ENCODE measurements at regions not wholly inside any gene's neighbourhood (a gene's known extent, or its start where the extent isn't known, plus 50 kb on each side); places are given as distances from the start of the nearest gene placed in this dataset.
A peak's percentile ranks its signal among the peaks of the same experiment; 100 is the strongest.

- Histone ChIP-seq H3K27ac (ENCODE audit: insufficient read depth in 1 of 2, low read depth in 1 of 2, low read length in 2 of 2, poor library complexity in 1 of 2, severe bottlenecking in 2 of 2) (no peak overlapping the region), H3K9me3 (ENCODE audit: control extremely low read depth in 1 of 5, control insufficient read depth in 4 of 5, insufficient read depth in 2 of 5, low read depth in 1 of 5, low read length in 4 of 5) (no peaks in the 10 kb centered on the region), H3K36me3 (ENCODE audit: control insufficient read depth in 4 of 4, insufficient read depth in 4 of 4, low read length in 3 of 4) (no peaks in the 10 kb centered on the region), H3K27me3 (replicated peaks in 2 of 5; ENCODE audit: control insufficient read depth in 4 of 5, insufficient read depth in 5 of 5, low read length in 4 of 5) (peaks cover 0 to 2% (median 0%) of the 10 kb centered on the region in 5 experiments), H3K4me1 (ENCODE audit: control extremely low read depth in 1 of 4, control insufficient read depth in 4 of 4, insufficient read depth in 4 of 4, low read length in 3 of 4) (peaks cover 0 to 7% (median 1%) of the 10 kb centered on the region in 4 experiments), H3K4me3 (ENCODE audit: control insufficient read depth in 1 of 7, extremely low read depth in 1 of 7, insufficient read depth in 4 of 7, low read depth in 2 of 7, low read length in 6 of 7) (no peak overlapping the region)
- DNase-seq: no peak
- ChIA-PET CTCF (no interaction called here), POLR2A (no interaction called here)
- 100% methylated on average over 1 of the region's 2 CpGs for WGBS (ENCODE audit: insufficient coverage)
These were observed 133.7 kb upstream of the CTTNBP2NL start for GRCh38 chr1:112262316-112262715.

DNA sequence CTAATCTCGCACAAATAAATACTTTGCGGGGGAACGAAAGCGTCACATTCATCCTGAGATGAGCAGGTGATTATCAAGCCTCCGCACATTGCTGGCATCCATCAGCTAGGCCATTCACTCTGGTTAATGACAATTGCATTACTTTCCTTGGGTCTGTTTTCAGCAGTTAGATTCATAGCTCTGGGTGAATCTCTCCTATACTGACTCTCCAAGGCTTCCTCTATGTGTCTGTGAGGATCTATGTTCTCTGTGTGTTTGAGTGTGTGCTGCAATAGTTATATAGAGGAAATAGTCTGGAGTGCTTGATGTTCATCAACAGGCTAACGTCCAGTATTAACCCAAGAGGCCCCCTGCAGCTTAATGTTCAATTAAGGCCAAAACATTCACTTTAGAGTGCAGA, 133.0 kb upstream of the CTTNBP2NL start:
- H3K4me1 ChIP-seq (ENCODE audit: control extremely low read depth in 1 of 4, control insufficient read depth in 4 of 4, insufficient read depth in 4 of 4, low read length in 3 of 4): peaks cover 0 to 7% (median 1%) of the 10 kb centered on the region in 4 experiments
- H3K36me3 ChIP-seq (ENCODE audit: control insufficient read depth in 4 of 4, insufficient read depth in 4 of 4, low read length in 3 of 4): no peaks in the 10 kb centered on the region
- CTCF ChIA-PET: interaction anchor here (0.9 kb wide), 1 partner anchor 18 kb away, joined by 3 read pairs; no protein-coding TSS in a partner anchor
- H3K9me3 ChIP-seq (ENCODE audit: control extremely low read depth in 1 of 5, control insufficient read depth in 4 of 5, insufficient read depth in 2 of 5, low read depth in 1 of 5, low read length in 4 of 5): no peaks in the 10 kb centered on the region
- DNase-seq: no peak
- no peak overlapping the region for H3K27ac ChIP-seq (ENCODE audit: insufficient read depth in 1 of 2, low read depth in 1 of 2, low read length in 2 of 2, poor library complexity in 1 of 2, severe bottlenecking in 2 of 2)
- H3K4me3 ChIP-seq (ENCODE audit: control insufficient read depth in 1 of 7, extremely low read depth in 1 of 7, insufficient read depth in 4 of 7, low read depth in 2 of 7, low read length in 6 of 7): no peak overlapping the region
- peaks cover 0 to 2% (median 0%) of the 10 kb centered on the region in 5 experiments for H3K27me3 ChIP-seq (replicated peaks in 2 of 5; ENCODE audit: control insufficient read depth in 4 of 5, insufficient read depth in 5 of 5, low read length in 4 of 5)
- WGBS (ENCODE audit: insufficient coverage): 84% methylated on average over 6 of the region's 6 CpGs
- POLR2A ChIA-PET: no interaction called here

- Histone ChIP-seq H3K27me3 (replicated peaks in 2 of 5; ENCODE audit: control insufficient read depth in 4 of 5, insufficient read depth in 5 of 5, low read length in 4 of 5) (peaks cover 0 to 2% (median 0%) of the 10 kb centered on the region in 5 experiments), H3K36me3 (ENCODE audit: control insufficient read depth in 4 of 4, insufficient read depth in 4 of 4, low read length in 3 of 4) (no peaks in the 10 kb centered on the region), H3K4me1 (ENCODE audit: control extremely low read depth in 1 of 4, control insufficient read depth in 4 of 4, insufficient read depth in 4 of 4, low read length in 3 of 4) (peaks cover 0 to 7% (median 1%) of the 10 kb centered on the region in 4 experiments), H3K9me3 (ENCODE audit: control extremely low read depth in 1 of 5, control insufficient read depth in 4 of 5, insufficient read depth in 2 of 5, low read depth in 1 of 5, low read length in 4 of 5) (no peaks in the 10 kb centered on the region), H3K4me3 (ENCODE audit: control insufficient read depth in 1 of 7, extremely low read depth in 1 of 7, insufficient read depth in 4 of 7, low read depth in 2 of 7, low read length in 6 of 7) (no peak overlapping the region), H3K27ac (ENCODE audit: insufficient read depth in 1 of 2, low read depth in 1 of 2, low read length in 2 of 2, poor library complexity in 1 of 2, severe bottlenecking in 2 of 2) (no peak overlapping the region)
- ChIA-PET POLR2A (no interaction called here), CTCF (interaction anchor here (0.9 to 1.5 kb wide), 2 partner anchors 10 to 18 kb away, joined by 3 to 4 read pairs; no protein-coding TSS in a partner anchor)
- WGBS (ENCODE audit: insufficient coverage): 0% methylated on average over 1 of the region's 1 CpG
- peak; percentile 34 to 74 (median 64) for DNase-seq
These were observed 132.6 kb upstream of the CTTNBP2NL start for GRCh38 chr1:112263453-112263852.

DNA sequence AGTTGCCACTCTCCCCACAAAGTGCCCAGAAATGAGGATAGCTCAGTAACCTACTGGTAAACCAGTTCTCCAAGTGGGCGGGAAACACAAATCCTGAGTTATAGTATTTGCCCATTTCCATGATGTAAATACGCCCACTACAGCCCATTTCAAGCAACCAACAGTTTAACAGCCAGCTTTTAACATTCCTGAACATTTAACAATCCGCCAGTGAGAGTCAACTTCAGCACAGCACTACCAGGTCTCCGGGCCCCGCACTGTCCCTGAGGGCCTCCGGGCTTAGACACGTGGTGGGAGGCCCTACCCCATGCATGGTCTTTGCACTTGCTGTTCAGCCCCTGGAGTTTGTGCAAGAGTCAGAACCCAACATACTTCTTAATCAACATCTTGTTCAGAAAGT, 132.0 kb upstream of the CTTNBP2NL start:
- peaks cover 0 to 2% (median 0%) of the 10 kb centered on the region in 5 experiments for H3K27me3 ChIP-seq (replicated peaks in 2 of 5; ENCODE audit: control insufficient read depth in 4 of 5, insufficient read depth in 5 of 5, low read length in 4 of 5)
- H3K9me3 ChIP-seq (ENCODE audit: control extremely low read depth in 1 of 5, control insufficient read depth in 4 of 5, insufficient read depth in 2 of 5, low read depth in 1 of 5, low read length in 4 of 5): no peaks in the 10 kb centered on the region
- ChIA-PET POLR2A (no interaction called here), CTCF (interaction anchor here (0.9 to 1.5 kb wide), 2 partner anchors 10 to 17 kb away, joined by 3 to 4 read pairs; no protein-coding TSS in a partner anchor)
- H3K27ac ChIP-seq (ENCODE audit: insufficient read depth in 1 of 2, low read depth in 1 of 2, low read length in 2 of 2, poor library complexity in 1 of 2, severe bottlenecking in 2 of 2): no peak overlapping the region
- 94% methylated on average over 7 of the region's 7 CpGs for WGBS (ENCODE audit: insufficient coverage)
- H3K4me1 ChIP-seq (ENCODE audit: control extremely low read depth in 1 of 4, control insufficient read depth in 4 of 4, insufficient read depth in 4 of 4, low read length in 3 of 4): peaks cover 0 to 7% (median 1%) of the 10 kb centered on the region in 4 experiments
- no peak overlapping the region for H3K4me3 ChIP-seq (ENCODE audit: control insufficient read depth in 1 of 7, extremely low read depth in 1 of 7, insufficient read depth in 4 of 7, low read depth in 2 of 7, low read length in 6 of 7)
- DNase-seq: no peak
- H3K36me3 ChIP-seq (ENCODE audit: control insufficient read depth in 4 of 4, insufficient read depth in 4 of 4, low read length in 3 of 4): no peaks in the 10 kb centered on the region

- POLR2A ChIA-PET: no interaction called here
- 0% methylated on average over 1 of the region's 2 CpGs for WGBS (ENCODE audit: insufficient coverage)
- no peak overlapping the region for H3K27ac ChIP-seq (ENCODE audit: insufficient read depth in 1 of 2, low read depth in 1 of 2, low read length in 2 of 2, poor library complexity in 1 of 2, severe bottlenecking in 2 of 2)
- no peak for DNase-seq
- H3K9me3 ChIP-seq (ENCODE audit: control extremely low read depth in 1 of 5, control insufficient read depth in 4 of 5, insufficient read depth in 2 of 5, low read depth in 1 of 5, low read length in 4 of 5): no peaks in the 10 kb centered on the region
- no peaks in the 10 kb centered on the region for H3K27me3 ChIP-seq (replicated peaks in 2 of 5; ENCODE audit: control insufficient read depth in 4 of 5, insufficient read depth in 5 of 5, low read length in 4 of 5)
- no peak overlapping the region for H3K4me3 ChIP-seq (ENCODE audit: control insufficient read depth in 1 of 7, extremely low read depth in 1 of 7, insufficient read depth in 4 of 7, low read depth in 2 of 7, low read length in 6 of 7)
- CTCF ChIA-PET: interaction anchor here (1.5 kb wide), 1 partner anchor 11 kb away, joined by 4 read pairs; no protein-coding TSS in a partner anchor
- H3K36me3 ChIP-seq (ENCODE audit: control insufficient read depth in 4 of 4, insufficient read depth in 4 of 4, low read length in 3 of 4): no peaks in the 10 kb centered on the region
- peaks cover 0 to 7% (median 1%) of the 10 kb centered on the region in 4 experiments for H3K4me1 ChIP-seq (ENCODE audit: control extremely low read depth in 1 of 4, control insufficient read depth in 4 of 4, insufficient read depth in 4 of 4, low read length in 3 of 4)
These were observed 131.5 kb upstream of the CTTNBP2NL start for GRCh38 chr1:112264553-112264952.

DNA sequence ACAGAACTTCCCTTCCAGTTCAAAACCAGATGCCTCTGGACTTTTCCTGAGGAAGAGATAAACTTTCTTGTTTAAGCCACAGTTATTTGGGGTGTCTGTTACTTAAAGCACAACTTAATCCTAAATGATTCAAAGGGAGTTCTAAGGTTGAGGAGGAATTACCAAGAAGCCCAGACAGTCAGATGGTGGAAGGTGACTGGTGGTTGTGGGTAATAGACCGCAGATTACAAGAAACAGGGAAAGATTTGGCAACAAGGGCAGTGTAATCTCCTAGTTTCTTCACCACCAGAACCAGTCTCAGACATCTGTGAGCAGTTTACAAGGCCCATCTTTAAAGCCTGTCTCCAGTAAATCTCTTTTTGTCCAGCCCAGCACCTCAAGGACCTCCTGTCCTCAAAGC, 130.1 kb upstream of the CTTNBP2NL start:
- peaks cover 0 to 7% (median 1%) of the 10 kb centered on the region in 4 experiments for H3K4me1 ChIP-seq (ENCODE audit: control extremely low read depth in 1 of 4, control insufficient read depth in 4 of 4, insufficient read depth in 4 of 4, low read length in 3 of 4)
- no peak overlapping the region for H3K4me3 ChIP-seq (ENCODE audit: control insufficient read depth in 1 of 7, extremely low read depth in 1 of 7, insufficient read depth in 4 of 7, low read depth in 2 of 7, low read length in 6 of 7)
- no peaks in the 10 kb centered on the region for H3K36me3 ChIP-seq (ENCODE audit: control insufficient read depth in 4 of 4, insufficient read depth in 4 of 4, low read length in 3 of 4)
- 100% methylated on average over 1 of the region's 1 CpG for whole genome bisulfite sequencing (ENCODE audit: insufficient coverage)
- ChIA-PET POLR2A (no interaction called here), CTCF (interaction anchor here (1.1 kb wide), 1 partner anchor 12 kb away, joined by 3 read pairs; no protein-coding TSS in a partner anchor)
- H3K27ac ChIP-seq (ENCODE audit: insufficient read depth in 1 of 2, low read depth in 1 of 2, low read length in 2 of 2, poor library complexity in 1 of 2, severe bottlenecking in 2 of 2): no peak overlapping the region
- H3K9me3 ChIP-seq (ENCODE audit: control extremely low read depth in 1 of 5, control insufficient read depth in 4 of 5, insufficient read depth in 2 of 5, low read depth in 1 of 5, low read length in 4 of 5): peaks cover 0 to 8% (median 0%) of the 10 kb centered on the region in 5 experiments
- DNase-seq: no peak
- no peaks in the 10 kb centered on the region for H3K27me3 ChIP-seq (replicated peaks in 2 of 5; ENCODE audit: control insufficient read depth in 4 of 5, insufficient read depth in 5 of 5, low read length in 4 of 5)

DNA sequence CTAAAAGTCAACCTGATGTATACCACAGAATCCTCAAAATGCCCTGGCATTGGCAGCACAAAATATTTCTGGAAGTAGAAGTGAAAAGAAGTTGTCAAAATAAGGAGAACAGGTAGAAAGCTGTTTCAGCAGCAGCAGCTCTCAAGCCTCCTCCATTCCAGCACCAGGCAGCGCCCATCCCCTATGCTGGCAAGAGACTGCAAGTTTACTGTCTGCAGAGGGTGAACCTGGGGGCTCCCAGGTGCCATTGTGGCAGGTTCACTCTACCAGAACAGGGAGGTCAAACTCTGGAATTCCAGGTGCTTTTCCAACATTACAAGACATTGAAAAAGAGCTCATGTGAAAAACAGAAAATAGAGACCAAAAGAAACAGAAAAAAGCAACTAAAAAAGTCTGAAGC, 128.8 kb upstream of the CTTNBP2NL start:
- no peak overlapping the region for H3K27ac ChIP-seq (ENCODE audit: insufficient read depth in 1 of 2, low read depth in 1 of 2, low read length in 2 of 2, poor library complexity in 1 of 2, severe bottlenecking in 2 of 2)
- H3K9me3 ChIP-seq (ENCODE audit: control extremely low read depth in 1 of 5, control insufficient read depth in 4 of 5, insufficient read depth in 2 of 5, low read depth in 1 of 5, low read length in 4 of 5): peaks cover 0 to 12% (median 0%) of the 10 kb centered on the region in 5 experiments
- 86% methylated on average over 1 of the region's 1 CpG for WGBS (ENCODE audit: insufficient coverage)
- H3K4me1 ChIP-seq (ENCODE audit: control extremely low read depth in 1 of 4, control insufficient read depth in 4 of 4, insufficient read depth in 4 of 4, low read length in 3 of 4): peaks cover 0 to 7% (median 1%) of the 10 kb centered on the region in 4 experiments
- DNase-seq: no peak
- H3K27me3 ChIP-seq (replicated peaks in 2 of 5; ENCODE audit: control insufficient read depth in 4 of 5, insufficient read depth in 5 of 5, low read length in 4 of 5): no peaks in the 10 kb centered on the region
- no peaks in the 10 kb centered on the region for H3K36me3 ChIP-seq (ENCODE audit: control insufficient read depth in 4 of 4, insufficient read depth in 4 of 4, low read length in 3 of 4)
- POLR2A ChIA-PET: no interaction called here
- CTCF ChIA-PET: no interaction called here
- no peak overlapping the region for H3K4me3 ChIP-seq (ENCODE audit: control insufficient read depth in 1 of 7, extremely low read depth in 1 of 7, insufficient read depth in 4 of 7, low read depth in 2 of 7, low read length in 6 of 7)

All from common myeloid progenitor, CD34-positive (primary cell).